RWPE1 (cell line): ENCODE measurements at regions not wholly inside any gene's neighbourhood (a gene's known extent, or its start where the extent isn't known, plus 50 kb on each side); places are given as distances from the start of the nearest gene placed in this dataset.

Experiments used
- CTCF ChIA-PET: fragments of 350-600 bp; sonication (Branson Sonifier 250); formaldehyde crosslinking; extraction: SDS; loops from one replicate; lab custom pipeline; 2021; lab: Yijun Ruan, JAX
- POLR2A ChIA-PET: fragments of 400-600 bp; formaldehyde crosslinking; extraction: SDS; loops from one replicate; lab custom pipeline; 2020; ENCODE audit warnings: antibody characterized with exemption; ENCODE audit not compliant: low non-redundant PET; lab: Yijun Ruan, JAX
- DNase-seq: peaks from one replicate; pipeline ENCODE4 v3.0.0; 2012; ENCODE audit warnings: low spot score
- H3K27ac ChIP-seq: fragments of 450-650 bp; 2 replicates; pipeline ENCODE4 v1.5.1; 2017
- TF ChIP-seq, protein P1 (sequence below): fragments of 450-650 bp; conservative IDR thresholded peaks from 2 replicates; pipeline ENCODE4 v1.5.1; 2017; ENCODE audit warnings: low read depth, mild to moderate bottlenecking

DNA sequence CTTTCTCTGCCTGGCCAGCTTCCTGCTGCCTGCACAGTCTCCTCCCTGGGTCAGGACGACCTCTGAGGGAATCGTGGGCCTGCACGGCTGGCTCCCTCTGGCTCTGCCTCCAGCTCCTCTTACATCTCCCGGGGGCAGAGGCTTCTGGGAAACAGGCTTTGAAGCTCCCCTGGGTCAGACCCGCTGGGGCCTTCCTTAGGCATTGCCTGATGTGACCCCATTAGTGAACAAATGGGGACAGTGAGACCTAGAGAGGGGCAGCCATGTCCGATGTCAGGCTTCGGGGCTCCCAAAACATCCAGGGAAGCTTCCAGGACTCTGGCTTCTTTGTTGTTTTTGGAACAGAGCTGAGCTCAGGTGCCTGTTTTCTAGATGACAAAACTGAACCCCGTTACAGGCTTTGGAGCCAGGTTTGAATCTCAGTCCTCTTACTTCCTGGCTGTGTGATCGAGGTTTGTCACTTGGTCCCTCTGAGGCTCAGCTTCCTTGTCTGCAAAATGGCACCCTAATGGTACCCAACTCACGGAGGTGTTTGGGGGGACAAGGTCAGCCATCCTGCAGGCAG, 94.3 kb downstream of the CEBPB start:
- CTCF ChIA-PET = interaction anchor here (0.5 to 1.1 kb wide), 10 partner anchors 9 to 179 kb away, joined by 3 to 7 read pairs (median 3); no protein-coding TSS in a partner anchor
- peak overlapping the region; percentile 64 for H3K27ac ChIP-seq
- DNase-seq = no peak
- POLR2A ChIA-PET = interaction anchor here (0.8 kb wide), 1 partner anchor 70 kb away, joined by 3 read pairs; no protein-coding TSS in a partner anchor
- TF ChIP-seq, protein P1, sequence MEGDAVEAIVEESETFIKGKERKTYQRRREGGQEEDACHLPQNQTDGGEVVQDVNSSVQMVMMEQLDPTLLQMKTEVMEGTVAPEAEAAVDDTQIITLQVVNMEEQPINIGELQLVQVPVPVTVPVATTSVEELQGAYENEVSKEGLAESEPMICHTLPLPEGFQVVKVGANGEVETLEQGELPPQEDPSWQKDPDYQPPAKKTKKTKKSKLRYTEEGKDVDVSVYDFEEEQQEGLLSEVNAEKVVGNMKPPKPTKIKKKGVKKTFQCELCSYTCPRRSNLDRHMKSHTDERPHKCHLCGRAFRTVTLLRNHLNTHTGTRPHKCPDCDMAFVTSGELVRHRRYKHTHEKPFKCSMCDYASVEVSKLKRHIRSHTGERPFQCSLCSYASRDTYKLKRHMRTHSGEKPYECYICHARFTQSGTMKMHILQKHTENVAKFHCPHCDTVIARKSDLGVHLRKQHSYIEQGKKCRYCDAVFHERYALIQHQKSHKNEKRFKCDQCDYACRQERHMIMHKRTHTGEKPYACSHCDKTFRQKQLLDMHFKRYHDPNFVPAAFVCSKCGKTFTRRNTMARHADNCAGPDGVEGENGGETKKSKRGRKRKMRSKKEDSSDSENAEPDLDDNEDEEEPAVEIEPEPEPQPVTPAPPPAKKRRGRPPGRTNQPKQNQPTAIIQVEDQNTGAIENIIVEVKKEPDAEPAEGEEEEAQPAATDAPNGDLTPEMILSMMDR = no peak

- DNase-seq = no peak
- TF ChIP-seq, protein P1 = no peak
- CTCF ChIA-PET = interaction anchor here (0.5 to 1.1 kb wide), 12 partner anchors 10 to 283 kb away, joined by 3 to 7 read pairs (median 3); no protein-coding TSS in a partner anchor
- peak overlapping the region; percentile 64 for H3K27ac ChIP-seq
- POLR2A ChIA-PET = no interaction called here
Observed at GRCh38 chr20:50285376-50286173, 94.9 kb downstream of the CEBPB start.

DNA sequence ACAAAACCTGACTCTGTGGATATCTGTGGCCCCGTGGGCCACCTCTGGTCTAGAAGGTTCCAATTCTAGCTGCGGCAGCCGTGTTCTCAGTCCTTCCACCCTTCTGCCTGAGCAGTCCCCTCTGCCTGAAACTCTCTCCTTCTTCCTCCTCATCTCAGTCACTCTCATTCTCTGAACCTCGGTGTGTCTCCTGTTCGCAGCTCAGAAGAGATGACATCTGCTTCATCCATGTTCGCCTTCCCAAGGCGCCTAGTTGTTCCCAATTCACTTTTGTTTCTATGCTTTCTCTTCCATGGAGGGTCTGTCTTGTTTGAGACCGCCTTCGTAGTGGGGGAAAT, 95.5 kb downstream of the CEBPB start:
- ChIA-PET POLR2A (no interaction called here), CTCF (interaction anchor here (0.7 kb wide), 1 partner anchor 76 kb away, joined by 3 read pairs; no protein-coding TSS in a partner anchor)

GRCh38 chr20:50286609-50287008, 96.0 kb downstream of the CEBPB start:
- ChIA-PET POLR2A (no interaction called here), CTCF (no interaction called here)
- peak overlapping the region; percentile 64 for H3K27ac ChIP-seq
- TF ChIP-seq, protein P1 = no peak
- DNase-seq = peak; percentile 99

More for the DNA sequence above, 95.5 kb downstream of the CEBPB start:
- H3K27ac ChIP-seq = peak overlapping the region; percentile 64
- TF ChIP-seq, protein P1 = no peak
- no peak for DNase-seq

- POLR2A ChIA-PET = no interaction called here
- no peak for DNase-seq
- TF ChIP-seq, protein P1 = no peak
- peak overlapping the region; percentile 64; the same call in 1 of the 2 replicates for H3K27ac ChIP-seq
- CTCF ChIA-PET = no interaction called here
Observed at GRCh38 chr20:50287512-50287911, 96.9 kb downstream of the CEBPB start.

- TF ChIP-seq, protein P1 = no peak
- POLR2A ChIA-PET = no interaction called here
- DNase-seq = no peak
- CTCF ChIA-PET = no interaction called here
- peak overlapping the region; percentile 14 for H3K27ac ChIP-seq
Observed at GRCh38 chr20:50288128-50288623, 97.5 kb downstream of the CEBPB start.
